ENCODE measurements at regions not wholly inside any gene's neighbourhood (a gene's known extent, or its start where the extent isn't known, plus 50 kb on each side); places are given as distances from the start of the nearest gene placed in this dataset.

GRCh38 chr2:7961550-7961949 lies 720.3 kb upstream of the ID2 start:
- H3K9me2 ChIP-seq (replicated peaks; ENCODE audit: control insufficient read depth, low read length) = no peaks in the 10 kb centered on the region
- no peak overlapping the region for H3K27ac ChIP-seq (ENCODE audit: low read depth, low read length)
- TF ChIP-seq EZH2phosphoT487 (IDR thresholded peaks at IDR 0.05; ENCODE audit: borderline replicate concordance, low read length) = no peak
- TF ChIP-seq CTCF (IDR thresholded peaks at IDR 0.05; ENCODE audit: low read depth, low read length, poor library complexity, severe bottlenecking) = no peak
- no peak overlapping the region for H3K4me3 ChIP-seq (ENCODE audit: low read length)
- no peaks in the 10 kb centered on the region for H3F3A ChIP-seq (ENCODE audit: control insufficient read depth, insufficient read depth)
- no peak overlapping the region for H3K4me2 ChIP-seq (ENCODE audit: low read length)
- no peaks in the 10 kb centered on the region for H3K36me3 ChIP-seq (ENCODE audit: control insufficient read depth, low read length)
- no peaks in the 10 kb centered on the region for H3K27me3 ChIP-seq (ENCODE audit: control insufficient read depth, low read length)
- no peaks in the 10 kb centered on the region for H3K4me1 ChIP-seq (ENCODE audit: control insufficient read depth, low read length)
- no peaks in the 10 kb centered on the region for H3K79me2 ChIP-seq (ENCODE audit: control insufficient read depth, low read length)
- H4K20me1 ChIP-seq (ENCODE audit: control insufficient read depth, insufficient read depth, low read depth, low read length) = no peaks in the 10 kb centered on the region
- no peaks in the 10 kb centered on the region for H3K9me3 ChIP-seq (ENCODE audit: control insufficient read depth, insufficient read depth, low read length)

- no peaks in the 10 kb centered on the region for H3K9me2 ChIP-seq (replicated peaks; ENCODE audit: control insufficient read depth, low read length)
- H3K79me2 ChIP-seq (ENCODE audit: control insufficient read depth, low read length) = no peaks in the 10 kb centered on the region
- no peaks in the 10 kb centered on the region for H4K20me1 ChIP-seq (ENCODE audit: control insufficient read depth, insufficient read depth, low read depth, low read length)
- no peaks in the 10 kb centered on the region for H3K4me1 ChIP-seq (ENCODE audit: control insufficient read depth, low read length)
- no peaks in the 10 kb centered on the region for H3K9me3 ChIP-seq (ENCODE audit: control insufficient read depth, insufficient read depth, low read length)
- no peaks in the 10 kb centered on the region for H3F3A ChIP-seq (ENCODE audit: control insufficient read depth, insufficient read depth)
- no peak overlapping the region for H3K4me3 ChIP-seq (ENCODE audit: low read length)
- no peak overlapping the region for H3K27ac ChIP-seq (ENCODE audit: low read depth, low read length)
- H3K36me3 ChIP-seq (ENCODE audit: control insufficient read depth, low read length) = no peaks in the 10 kb centered on the region
- TF ChIP-seq CTCF (IDR thresholded peaks at IDR 0.05; ENCODE audit: low read depth, low read length, poor library complexity, severe bottlenecking) (no peak), EZH2phosphoT487 (IDR thresholded peaks at IDR 0.05; ENCODE audit: borderline replicate concordance, low read length) (no peak)
- no peak overlapping the region for H3K4me2 ChIP-seq (ENCODE audit: low read length)
- no peaks in the 10 kb centered on the region for H3K27me3 ChIP-seq (ENCODE audit: control insufficient read depth, low read length)
These were observed 719.7 kb upstream of the ID2 start for GRCh38 chr2:7962161-7962560.

GRCh38 chr2:7963787-7964186 lies 718.1 kb upstream of the ID2 start:
- no peaks in the 10 kb centered on the region for H3F3A ChIP-seq (ENCODE audit: control insufficient read depth, insufficient read depth)
- H3K4me3 ChIP-seq (ENCODE audit: low read length) = no peak overlapping the region
- H3K36me3 ChIP-seq (ENCODE audit: control insufficient read depth, low read length) = no peaks in the 10 kb centered on the region
- H3K4me2 ChIP-seq (ENCODE audit: low read length) = no peak overlapping the region
- H3K27me3 ChIP-seq (ENCODE audit: control insufficient read depth, low read length) = no peaks in the 10 kb centered on the region
- no peaks in the 10 kb centered on the region for H3K4me1 ChIP-seq (ENCODE audit: control insufficient read depth, low read length)
- H3K27ac ChIP-seq (ENCODE audit: low read depth, low read length) = no peak overlapping the region
- no peaks in the 10 kb centered on the region for H3K9me2 ChIP-seq (replicated peaks; ENCODE audit: control insufficient read depth, low read length)
- TF ChIP-seq CTCF (IDR thresholded peaks at IDR 0.05; ENCODE audit: low read depth, low read length, poor library complexity, severe bottlenecking) (no peak), EZH2phosphoT487 (IDR thresholded peaks at IDR 0.05; ENCODE audit: borderline replicate concordance, low read length) (no peak)
- no peaks in the 10 kb centered on the region for H3K9me3 ChIP-seq (ENCODE audit: control insufficient read depth, insufficient read depth, low read length)
- H4K20me1 ChIP-seq (ENCODE audit: control insufficient read depth, insufficient read depth, low read depth, low read length) = no peaks in the 10 kb centered on the region
- no peaks in the 10 kb centered on the region for H3K79me2 ChIP-seq (ENCODE audit: control insufficient read depth, low read length)

- Histone ChIP-seq H3K9me3 (ENCODE audit: control insufficient read depth, insufficient read depth, low read length) (no peaks in the 10 kb centered on the region), H3K27ac (ENCODE audit: low read depth, low read length) (no peak overlapping the region), H3F3A (ENCODE audit: control insufficient read depth, insufficient read depth) (no peaks in the 10 kb centered on the region), H3K27me3 (ENCODE audit: control insufficient read depth, low read length) (no peaks in the 10 kb centered on the region), H3K36me3 (ENCODE audit: control insufficient read depth, low read length) (no peaks in the 10 kb centered on the region), H4K20me1 (ENCODE audit: control insufficient read depth, insufficient read depth, low read depth, low read length) (no peaks in the 10 kb centered on the region), H3K4me2 (ENCODE audit: low read length) (no peak overlapping the region), H3K4me1 (ENCODE audit: control insufficient read depth, low read length) (no peaks in the 10 kb centered on the region), H3K9me2 (replicated peaks; ENCODE audit: control insufficient read depth, low read length) (no peaks in the 10 kb centered on the region), H3K79me2 (ENCODE audit: control insufficient read depth, low read length) (no peaks in the 10 kb centered on the region), H3K4me3 (ENCODE audit: low read length) (no peak overlapping the region)
- TF ChIP-seq EZH2phosphoT487 (IDR thresholded peaks at IDR 0.05; ENCODE audit: borderline replicate concordance, low read length) (no peak), CTCF (IDR thresholded peaks at IDR 0.05; ENCODE audit: low read depth, low read length, poor library complexity, severe bottlenecking) (no peak)
These were observed 715.8 kb upstream of the ID2 start for GRCh38 chr2:7966032-7966431.

Measured in DOHH2 (cell line).